ENCODE measurements at regions not wholly inside any gene's neighbourhood (a gene's known extent, or its start where the extent isn't known, plus 50 kb on each side); places are given as distances from the start of the nearest gene placed in this dataset.

- in situ Hi-C loops (cut with HindIII; ENCODE audit: low pct_unique_long_range_greater_than_20kb, low sequenced_read_pairs) (no loop called here), intact Hi-C loops (cut with micrococcal nuclease; ENCODE audit: unreplicated experiment) (no loop called here)
- BruUV-seq (replicated peaks), result no TSS peak
- H3K27me3 ChIP-seq (ENCODE audit: control insufficient read depth, insufficient read depth, low read length), result peaks cover 9% of the 10 kb centered on the region
- no peaks in the 10 kb centered on the region for H3K4me1 ChIP-seq (ENCODE audit: control insufficient read depth, insufficient read depth, low read length)
- ChIA-PET CTCF (no interaction called here), POLR2A (no interaction called here)
- DNase-seq (ENCODE audit: low read depth, low spot score) (no peak), ATAC-seq (no peak)
- no peaks in the 10 kb centered on the region for H3K9me3 ChIP-seq (ENCODE audit: control insufficient read depth, insufficient read depth, low read depth, low read length)
- TF ChIP-seq SIN3A (IDR thresholded peaks at IDR 0.05; ENCODE audit: borderline replicate concordance, insufficient read depth, low read depth, low read length), result no peak
- no peak for TF ChIP-seq CTCF (IDR thresholded peaks at IDR 0.05)
- TF ChIP-seq POLR2AphosphoS5 (IDR thresholded peaks at IDR 0.05; ENCODE audit: low read depth, low read length), result no peak
- TF ChIP-seq, protein P1, sequence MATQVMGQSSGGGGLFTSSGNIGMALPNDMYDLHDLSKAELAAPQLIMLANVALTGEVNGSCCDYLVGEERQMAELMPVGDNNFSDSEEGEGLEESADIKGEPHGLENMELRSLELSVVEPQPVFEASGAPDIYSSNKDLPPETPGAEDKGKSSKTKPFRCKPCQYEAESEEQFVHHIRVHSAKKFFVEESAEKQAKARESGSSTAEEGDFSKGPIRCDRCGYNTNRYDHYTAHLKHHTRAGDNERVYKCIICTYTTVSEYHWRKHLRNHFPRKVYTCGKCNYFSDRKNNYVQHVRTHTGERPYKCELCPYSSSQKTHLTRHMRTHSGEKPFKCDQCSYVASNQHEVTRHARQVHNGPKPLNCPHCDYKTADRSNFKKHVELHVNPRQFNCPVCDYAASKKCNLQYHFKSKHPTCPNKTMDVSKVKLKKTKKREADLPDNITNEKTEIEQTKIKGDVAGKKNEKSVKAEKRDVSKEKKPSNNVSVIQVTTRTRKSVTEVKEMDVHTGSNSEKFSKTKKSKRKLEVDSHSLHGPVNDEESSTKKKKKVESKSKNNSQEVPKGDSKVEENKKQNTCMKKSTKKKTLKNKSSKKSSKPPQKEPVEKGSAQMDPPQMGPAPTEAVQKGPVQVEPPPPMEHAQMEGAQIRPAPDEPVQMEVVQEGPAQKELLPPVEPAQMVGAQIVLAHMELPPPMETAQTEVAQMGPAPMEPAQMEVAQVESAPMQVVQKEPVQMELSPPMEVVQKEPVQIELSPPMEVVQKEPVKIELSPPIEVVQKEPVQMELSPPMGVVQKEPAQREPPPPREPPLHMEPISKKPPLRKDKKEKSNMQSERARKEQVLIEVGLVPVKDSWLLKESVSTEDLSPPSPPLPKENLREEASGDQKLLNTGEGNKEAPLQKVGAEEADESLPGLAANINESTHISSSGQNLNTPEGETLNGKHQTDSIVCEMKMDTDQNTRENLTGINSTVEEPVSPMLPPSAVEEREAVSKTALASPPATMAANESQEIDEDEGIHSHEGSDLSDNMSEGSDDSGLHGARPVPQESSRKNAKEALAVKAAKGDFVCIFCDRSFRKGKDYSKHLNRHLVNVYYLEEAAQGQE (IDR thresholded peaks at IDR 0.05; ENCODE audit: insufficient read depth in 1 of 2, low read depth in 2 of 2, low read length in 1 of 2), result no peak
- TF ChIP-seq TCF7L2 (IDR thresholded peaks at IDR 0.05; ENCODE audit: low read depth, low read length), result no peak
- H3K36me3 ChIP-seq (ENCODE audit: control insufficient read depth, insufficient read depth, low read length), result no peaks in the 10 kb centered on the region
- no peak overlapping the region for H3K27ac ChIP-seq (ENCODE audit: low read length)
- H3K4me3 ChIP-seq (ENCODE audit: low read depth in 2 of 2, low read length in 2 of 2), result no peak overlapping the region
These were observed 254.8 kb downstream of the PHF14 start for GRCh38 chr7:11228515-11228914.

DNA sequence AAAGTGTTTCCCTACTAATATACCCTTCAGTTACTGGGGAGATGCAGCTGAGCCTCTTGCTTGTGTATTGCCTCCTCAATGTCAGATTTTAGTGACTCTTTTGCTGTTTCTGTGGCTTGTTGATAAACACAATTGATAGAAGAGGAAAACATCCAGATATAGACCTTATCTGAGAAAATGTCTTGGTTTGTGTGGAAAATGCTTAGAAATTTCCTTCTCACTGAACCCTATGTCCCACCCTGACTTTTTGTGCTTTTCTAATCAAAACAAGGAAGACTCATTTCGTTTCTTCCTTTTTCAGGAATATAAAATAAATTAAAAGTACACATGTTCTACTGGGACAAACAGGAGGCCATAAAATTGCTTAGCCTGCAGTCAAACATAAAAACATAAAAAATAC is 257.5 kb downstream of the PHF14 start:
- Histone ChIP-seq H3K4me1 (ENCODE audit: control insufficient read depth, insufficient read depth, low read length) (no peaks in the 10 kb centered on the region), H3K36me3 (ENCODE audit: control insufficient read depth, insufficient read depth, low read length) (no peaks in the 10 kb centered on the region), H3K27me3 (ENCODE audit: control insufficient read depth, insufficient read depth, low read length) (peaks cover 9% of the 10 kb centered on the region), H3K4me3 (ENCODE audit: low read depth in 2 of 2, low read length in 2 of 2) (no peak overlapping the region), H3K27ac (ENCODE audit: low read length) (no peak overlapping the region), H3K9me3 (ENCODE audit: control insufficient read depth, insufficient read depth, low read depth, low read length) (no peaks in the 10 kb centered on the region)
- CTCF ChIA-PET, result no interaction called here
- TF ChIP-seq SIN3A (IDR thresholded peaks at IDR 0.05; ENCODE audit: borderline replicate concordance, insufficient read depth, low read depth, low read length) (no peak), TCF7L2 (IDR thresholded peaks at IDR 0.05; ENCODE audit: low read depth, low read length) (no peak), CTCF (IDR thresholded peaks at IDR 0.05) (no peak)
- no TSS peak for BruUV-seq (replicated peaks)
- no peak for ATAC-seq
- in situ Hi-C loops (cut with HindIII; ENCODE audit: low pct_unique_long_range_greater_than_20kb, low sequenced_read_pairs), result no loop called here
- DNase-seq (ENCODE audit: low read depth, low spot score), result no peak
- intact Hi-C loops (cut with micrococcal nuclease; ENCODE audit: unreplicated experiment), result no loop called here
- POLR2A ChIA-PET, result no interaction called here

- intact Hi-C loops (cut with micrococcal nuclease; ENCODE audit: unreplicated experiment), result no loop called here
These were observed 258.8 kb downstream of the PHF14 start for GRCh38 chr7:11232462-11232861.

More at GRCh38 chr7:11232462-11232861, 258.8 kb downstream of the PHF14 start:
- in situ Hi-C loops (cut with HindIII; ENCODE audit: low pct_unique_long_range_greater_than_20kb, low sequenced_read_pairs), result no loop called here
- Histone ChIP-seq H3K4me3 (ENCODE audit: low read depth in 2 of 2, low read length in 2 of 2) (no peak overlapping the region), H3K36me3 (ENCODE audit: control insufficient read depth, insufficient read depth, low read length) (no peaks in the 10 kb centered on the region), H3K27ac (ENCODE audit: low read length) (no peak overlapping the region), H3K9me3 (ENCODE audit: control insufficient read depth, insufficient read depth, low read depth, low read length) (no peaks in the 10 kb centered on the region), H3K27me3 (ENCODE audit: control insufficient read depth, insufficient read depth, low read length) (peaks cover 9% of the 10 kb centered on the region), H3K4me1 (ENCODE audit: control insufficient read depth, insufficient read depth, low read length) (no peaks in the 10 kb centered on the region)
- no TSS peak for BruUV-seq (replicated peaks)
- POLR2A ChIA-PET, result no interaction called here
- TF ChIP-seq TCF7L2 (IDR thresholded peaks at IDR 0.05; ENCODE audit: low read depth, low read length), result no peak
- TF ChIP-seq POLR2AphosphoS5 (IDR thresholded peaks at IDR 0.05; ENCODE audit: low read depth, low read length), result no peak
- TF ChIP-seq SIN3A (IDR thresholded peaks at IDR 0.05; ENCODE audit: borderline replicate concordance, insufficient read depth, low read depth, low read length), result no peak
- TF ChIP-seq, protein P1 (IDR thresholded peaks at IDR 0.05; ENCODE audit: insufficient read depth in 1 of 2, low read depth in 2 of 2, low read length in 1 of 2), result no peak
- TF ChIP-seq CTCF (IDR thresholded peaks at IDR 0.05), result no peak
- CTCF ChIA-PET, result no interaction called here
- DNase-seq (ENCODE audit: low read depth, low spot score), result no peak
- no peak for ATAC-seq

Measured in Panc1 (cell line).